Fibroblast of mammary gland (primary cell): ENCODE measurements at regions not wholly inside any gene's neighbourhood (a gene's known extent, or its start where the extent isn't known, plus 50 kb on each side); places are given as distances from the start of the nearest gene placed in this dataset.

ENCODE experiments used
- DNase-seq: peaks from one replicate; pipeline ENCODE4 v3.0.0-alpha.2; 2010; ENCODE audit warnings: low read depth
- H3K4me3 ChIP-seq: 2 replicates; pipeline ENCODE4 v1.5.1; 2011; ENCODE audit warnings: low read depth, mild to moderate bottlenecking, low read length, moderate library complexity; ENCODE audit not compliant: control insufficient read depth
- TF ChIP-seq, protein P1 (sequence below): conservative IDR thresholded peaks from 2 replicates; pipeline ENCODE4 v1.5.1; 2011; ENCODE audit warnings: low read depth, low read length, inconsistent platforms; ENCODE audit not compliant: control insufficient read depth, insufficient read depth

DNA sequence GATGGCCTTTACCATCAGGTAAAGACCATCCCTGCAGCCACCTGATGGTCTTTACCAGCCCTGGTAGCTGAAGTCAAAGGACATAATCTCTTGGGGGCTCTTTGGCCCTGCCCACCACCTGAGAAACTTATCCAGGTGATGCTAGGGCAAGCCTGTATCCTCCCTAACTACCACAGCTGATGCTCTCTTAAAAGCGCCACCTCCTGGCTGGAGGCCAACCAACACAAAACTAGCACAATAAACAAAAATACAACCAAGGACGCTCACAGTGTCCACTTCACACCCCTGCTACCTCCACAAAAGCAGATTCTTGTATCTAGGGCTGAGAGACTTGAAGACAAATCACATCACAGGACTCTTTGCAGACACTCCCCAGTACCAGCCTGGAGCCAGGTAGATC is 357.1 kb upstream of the POU3F1 start:
- no peak for DNase-seq
- TF ChIP-seq, protein P1, sequence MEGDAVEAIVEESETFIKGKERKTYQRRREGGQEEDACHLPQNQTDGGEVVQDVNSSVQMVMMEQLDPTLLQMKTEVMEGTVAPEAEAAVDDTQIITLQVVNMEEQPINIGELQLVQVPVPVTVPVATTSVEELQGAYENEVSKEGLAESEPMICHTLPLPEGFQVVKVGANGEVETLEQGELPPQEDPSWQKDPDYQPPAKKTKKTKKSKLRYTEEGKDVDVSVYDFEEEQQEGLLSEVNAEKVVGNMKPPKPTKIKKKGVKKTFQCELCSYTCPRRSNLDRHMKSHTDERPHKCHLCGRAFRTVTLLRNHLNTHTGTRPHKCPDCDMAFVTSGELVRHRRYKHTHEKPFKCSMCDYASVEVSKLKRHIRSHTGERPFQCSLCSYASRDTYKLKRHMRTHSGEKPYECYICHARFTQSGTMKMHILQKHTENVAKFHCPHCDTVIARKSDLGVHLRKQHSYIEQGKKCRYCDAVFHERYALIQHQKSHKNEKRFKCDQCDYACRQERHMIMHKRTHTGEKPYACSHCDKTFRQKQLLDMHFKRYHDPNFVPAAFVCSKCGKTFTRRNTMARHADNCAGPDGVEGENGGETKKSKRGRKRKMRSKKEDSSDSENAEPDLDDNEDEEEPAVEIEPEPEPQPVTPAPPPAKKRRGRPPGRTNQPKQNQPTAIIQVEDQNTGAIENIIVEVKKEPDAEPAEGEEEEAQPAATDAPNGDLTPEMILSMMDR: no peak
- no peak overlapping the region for H3K4me3 ChIP-seq

DNA sequence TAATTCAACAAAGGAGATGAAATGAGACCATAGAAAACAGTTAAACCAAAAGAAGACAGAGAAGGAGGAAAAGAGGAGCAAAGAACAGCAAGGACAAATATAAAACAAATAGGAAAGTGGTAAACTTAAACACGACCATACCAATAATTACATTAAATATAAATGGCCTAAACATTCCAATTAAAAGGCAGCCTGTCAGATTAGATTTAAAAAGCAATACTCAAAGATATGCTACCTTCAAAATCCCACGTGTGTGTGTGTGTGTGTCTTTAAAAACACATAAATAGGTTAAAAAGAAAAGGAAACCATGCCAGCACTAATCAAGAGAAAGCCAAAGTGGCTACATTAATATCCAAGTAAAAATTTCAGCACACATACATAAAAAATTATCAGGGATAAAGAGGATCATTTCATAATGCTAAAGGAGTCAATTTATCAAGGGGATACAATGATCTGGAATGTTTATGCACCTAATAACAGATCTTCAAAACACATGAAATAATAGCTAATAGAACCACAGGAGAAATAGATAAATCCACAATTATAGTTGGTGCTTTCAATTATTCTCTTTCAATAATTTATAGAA is 355.7 kb upstream of the POU3F1 start:
- TF ChIP-seq, protein P1: no peak
- H3K4me3 ChIP-seq: no peak overlapping the region
- no peak for DNase-seq

DNA sequence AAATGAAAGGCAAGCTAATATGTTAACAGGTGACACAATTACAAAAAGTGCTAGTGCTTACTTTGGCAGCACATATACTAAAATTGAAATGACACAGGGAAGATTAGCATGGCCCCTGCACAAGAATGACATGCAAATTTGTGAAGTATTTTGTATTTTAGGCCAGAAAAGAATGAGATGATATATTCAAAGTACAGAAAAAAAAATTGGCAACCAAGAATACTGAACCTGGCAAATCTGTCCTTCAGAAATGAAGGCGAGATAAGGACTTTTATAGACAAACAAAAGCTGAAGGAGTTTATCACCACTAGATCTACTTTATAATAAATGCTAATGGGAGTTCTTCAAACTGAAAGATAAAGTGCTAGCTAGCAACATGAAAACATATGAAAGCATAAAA is 350.0 kb upstream of the POU3F1 start:
- TF ChIP-seq, protein P1: no peak
- H3K4me3 ChIP-seq: no peak overlapping the region

GRCh38 chr1:38394303-38394702 is 347.7 kb upstream of the POU3F1 start:
- no peak overlapping the region for H3K4me3 ChIP-seq
- no peak for DNase-seq
- TF ChIP-seq, protein P1: no peak

More for the DNA sequence above, 350.0 kb upstream of the POU3F1 start:
- no peak for DNase-seq

DNA sequence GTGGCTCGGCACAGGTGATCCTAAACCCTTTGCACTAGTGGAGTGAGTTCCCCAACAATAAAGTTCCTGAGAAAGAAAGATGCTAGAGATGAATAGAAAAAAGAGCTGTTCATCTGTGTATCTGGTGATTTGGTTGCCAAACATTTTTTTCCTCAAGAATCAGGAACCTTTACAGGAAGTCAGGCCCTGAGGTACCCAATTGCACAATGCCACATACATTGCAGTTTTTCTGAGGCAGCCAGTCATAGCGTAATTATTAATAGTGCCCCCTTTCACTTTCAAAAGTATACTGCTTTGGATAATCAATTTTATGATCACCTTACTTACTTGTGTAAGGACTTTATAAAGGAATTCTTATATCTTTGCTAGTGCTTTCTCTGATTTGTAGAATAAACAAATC is 346.3 kb upstream of the POU3F1 start:
- DNase-seq: no peak
- no peak overlapping the region for H3K4me3 ChIP-seq
- TF ChIP-seq, protein P1: no peak

DNA sequence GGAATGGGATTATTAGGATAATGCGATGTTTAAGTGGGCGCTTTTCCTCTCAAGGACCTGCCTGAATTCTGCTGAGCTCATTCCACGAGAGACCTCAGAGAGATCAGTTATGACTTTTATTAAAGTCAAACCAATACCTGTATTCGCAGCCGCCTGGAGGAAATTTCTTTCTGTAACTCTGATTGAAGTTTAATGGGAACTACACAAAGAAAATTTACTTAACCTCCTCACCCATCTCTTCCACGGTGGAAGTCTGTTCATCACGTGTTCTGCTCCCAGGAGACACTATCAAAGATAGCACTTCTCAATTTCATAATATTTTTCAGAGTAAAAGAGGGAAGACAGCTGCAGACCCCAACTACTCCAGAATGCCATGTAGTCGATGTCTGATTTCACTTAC is 334.7 kb upstream of the POU3F1 start:
- H3K4me3 ChIP-seq: no peak overlapping the region
- TF ChIP-seq, protein P1: no peak
- no peak for DNase-seq

- DNase-seq: no peak
- no peak overlapping the region for H3K4me3 ChIP-seq
- TF ChIP-seq, protein P1: no peak
Measured at GRCh38 chr1:38376577-38376976, 330.0 kb upstream of the POU3F1 start.
